ENCODE measurements at regions not wholly inside any gene's neighbourhood (a gene's known extent, or its start where the extent isn't known, plus 50 kb on each side); places are given as distances from the start of the nearest gene placed in this dataset.

- Histone ChIP-seq H3K4me3 (ENCODE audit: low read depth in 1 of 2, low read length in 2 of 2) (no peak overlapping the region), H3K4me1 (ENCODE audit: insufficient read depth, low read length) (no peaks in the 10 kb centered on the region), H3K27me3 (ENCODE audit: insufficient read depth, low read length, poor library complexity) (no peaks in the 10 kb centered on the region), H2AFZ (ENCODE audit: low read depth, low read length) (no peak overlapping the region), H3K36me3 (ENCODE audit: insufficient read depth, low read length) (no peaks in the 10 kb centered on the region), H3K4me2 (ENCODE audit: insufficient read depth, low read length) (no peak overlapping the region), H3K9me3 (ENCODE audit: insufficient read depth, low read length, severe bottlenecking) (no peaks in the 10 kb centered on the region), H3K27ac (ENCODE audit: low read length) (no peak overlapping the region), H3K79me2 (ENCODE audit: insufficient read depth, low read length) (no peaks in the 10 kb centered on the region), H3K9ac (ENCODE audit: low read depth, low read length) (no peak overlapping the region), H4K20me1 (ENCODE audit: insufficient read depth, low read length) (no peaks in the 10 kb centered on the region)
- DNase-seq (no peak), ATAC-seq (ENCODE audit: insufficient read depth, low read depth) (no peak)
- TF ChIP-seq CTCF (IDR thresholded peaks at IDR 0.05; ENCODE audit: borderline replicate concordance, extremely low read depth, low read length, poor library complexity, severe bottlenecking) (no peak), EZH2 (IDR thresholded peaks at IDR 0.05; ENCODE audit: borderline replicate concordance, low read depth, low read length, severe bottlenecking) (no peak)
Measured at GRCh38 chr13:33937373-33938098, 119.6 kb downstream of the RFC3 start.

DNA sequence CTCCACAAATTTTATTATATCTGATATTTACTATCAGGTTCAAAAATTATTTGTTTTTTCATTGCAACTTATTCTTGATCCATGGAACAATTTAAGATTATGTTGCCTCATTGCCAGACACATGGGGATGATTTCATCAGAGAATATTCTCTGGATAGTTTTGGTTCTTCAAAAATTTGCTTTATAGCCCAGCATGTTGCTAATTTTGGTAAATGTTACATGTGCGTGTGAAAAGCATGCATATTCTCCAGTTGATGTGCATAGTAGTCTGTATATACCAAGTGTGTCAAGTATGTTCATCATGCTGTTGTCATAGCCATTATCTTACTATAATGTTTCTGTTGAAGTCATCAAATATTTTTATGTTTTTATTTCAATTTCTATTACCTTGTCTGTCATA lies 122.3 kb downstream of the RFC3 start:
- Histone ChIP-seq H3K36me3 (ENCODE audit: insufficient read depth, low read length) (no peaks in the 10 kb centered on the region), H3K79me2 (ENCODE audit: insufficient read depth, low read length) (no peaks in the 10 kb centered on the region), H3K9ac (ENCODE audit: low read depth, low read length) (no peak overlapping the region), H4K20me1 (ENCODE audit: insufficient read depth, low read length) (no peaks in the 10 kb centered on the region), H3K4me2 (ENCODE audit: insufficient read depth, low read length) (no peak overlapping the region), H3K9me3 (ENCODE audit: insufficient read depth, low read length, severe bottlenecking) (no peaks in the 10 kb centered on the region), H3K27me3 (ENCODE audit: insufficient read depth, low read length, poor library complexity) (no peaks in the 10 kb centered on the region), H2AFZ (ENCODE audit: low read depth, low read length) (no peak overlapping the region), H3K4me3 (ENCODE audit: low read depth in 1 of 2, low read length in 2 of 2) (no peak overlapping the region), H3K27ac (ENCODE audit: low read length) (no peak overlapping the region), H3K4me1 (ENCODE audit: insufficient read depth, low read length) (no peaks in the 10 kb centered on the region)
- TF ChIP-seq CTCF (IDR thresholded peaks at IDR 0.05; ENCODE audit: borderline replicate concordance, extremely low read depth, low read length, poor library complexity, severe bottlenecking) (no peak), EZH2 (IDR thresholded peaks at IDR 0.05; ENCODE audit: borderline replicate concordance, low read depth, low read length, severe bottlenecking) (no peak)
- no peak for ATAC-seq (ENCODE audit: insufficient read depth, low read depth)
- no peak for DNase-seq

- Histone ChIP-seq H3K4me1 (ENCODE audit: insufficient read depth, low read length) (no peaks in the 10 kb centered on the region), H3K27ac (ENCODE audit: low read length) (no peak overlapping the region), H2AFZ (ENCODE audit: low read depth, low read length) (no peak overlapping the region), H3K4me3 (ENCODE audit: low read depth in 1 of 2, low read length in 2 of 2) (no peak overlapping the region), H3K4me2 (ENCODE audit: insufficient read depth, low read length) (no peak overlapping the region), H3K27me3 (ENCODE audit: insufficient read depth, low read length, poor library complexity) (no peaks in the 10 kb centered on the region), H3K9ac (ENCODE audit: low read depth, low read length) (no peak overlapping the region), H4K20me1 (ENCODE audit: insufficient read depth, low read length) (no peaks in the 10 kb centered on the region), H3K9me3 (ENCODE audit: insufficient read depth, low read length, severe bottlenecking) (no peaks in the 10 kb centered on the region), H3K79me2 (ENCODE audit: insufficient read depth, low read length) (no peaks in the 10 kb centered on the region), H3K36me3 (ENCODE audit: insufficient read depth, low read length) (no peaks in the 10 kb centered on the region)
- no peak for DNase-seq
- TF ChIP-seq CTCF (IDR thresholded peaks at IDR 0.05; ENCODE audit: borderline replicate concordance, extremely low read depth, low read length, poor library complexity, severe bottlenecking) (no peak), EZH2 (IDR thresholded peaks at IDR 0.05; ENCODE audit: borderline replicate concordance, low read depth, low read length, severe bottlenecking) (no peak)
- ATAC-seq (ENCODE audit: insufficient read depth, low read depth), result no peak
Measured at GRCh38 chr13:33940898-33941297, 122.9 kb downstream of the RFC3 start.

Data from DND-41 (cell line).